Suprapubic skin (tissue), 4 donors: ENCODE measurements at regions not wholly inside any gene's neighbourhood (a gene's known extent, or its start where the extent isn't known, plus 50 kb on each side); places are given as distances from the start of the nearest gene placed in this dataset.

Experiments
- DNase-seq, 2 donors: peaks; one replicate each; pipeline ENCODE4 v3.0.0-alpha.2; 2019; ENCODE audit warnings: low spot score in 2 of 2
- H3K27ac ChIP-seq: fragments of 200-600 bp; sonication (generic); one replicate; pipeline ENCODE4 v1.5.1; 2019
- H3K27me3 ChIP-seq: fragments of 200-600 bp; sonication (generic); one replicate; pipeline ENCODE4 v1.5.1; 2019
- H3K36me3 ChIP-seq: fragments of 200-600 bp; sonication (generic); one replicate; pipeline ENCODE4 v1.5.1; 2019
- H3K4me1 ChIP-seq: fragments of 200-600 bp; sonication (generic); one replicate; pipeline ENCODE4 v1.5.1; 2019
- H3K4me3 ChIP-seq: fragments of 200-600 bp; sonication (generic); one replicate; pipeline ENCODE4 v1.5.1; 2019; ENCODE audit warnings: mild to moderate bottlenecking
- H3K9me3 ChIP-seq: fragments of 200-600 bp; sonication (generic); one replicate; pipeline ENCODE4 v1.5.1; 2019
- EP300 ChIP-seq: sonication (generic); formaldehyde crosslinking; IDR thresholded peaks from one replicate; pipeline ENCODE4 v1.6.1; 2017; ENCODE audit warnings: antibody characterized with exemption
- POLR2A ChIP-seq, 2 donors: fragments of 450-650 bp; IDR thresholded peaks; one replicate each; pipeline ENCODE4 v1.6.1; 2017; ENCODE audit warnings: antibody characterized with exemption in 2 of 2, mild to moderate bottlenecking in 2 of 2, moderate library complexity in 2 of 2
- POLR2AphosphoS5 ChIP-seq, 3 donors: sonication (generic); formaldehyde crosslinking; IDR thresholded peaks; one replicate each; pipeline ENCODE4 v1.6.1; 2017; ENCODE audit warnings: antibody characterized with exemption in 3 of 3
- WGBS: methylation state at CpG from one replicate; pipeline ENCODE4 v1.1.5; 2018; 5-methylcytosine and 5-hydroxymethylcytosine counted together
- TF ChIP-seq, protein P1 (sequence below), 2 donors: fragments of 200-600 bp in 1 of 2; fragments of 450-650 bp in 1 of 2; sonication (generic) in 1 of 2; IDR thresholded peaks; one replicate each; pipeline ENCODE4 v1.5.1; 2016 to 2019; ENCODE audit warnings: antibody characterized with exemption in 2 of 2, mild to moderate bottlenecking in 1 of 2, moderate library complexity in 1 of 2

DNA sequence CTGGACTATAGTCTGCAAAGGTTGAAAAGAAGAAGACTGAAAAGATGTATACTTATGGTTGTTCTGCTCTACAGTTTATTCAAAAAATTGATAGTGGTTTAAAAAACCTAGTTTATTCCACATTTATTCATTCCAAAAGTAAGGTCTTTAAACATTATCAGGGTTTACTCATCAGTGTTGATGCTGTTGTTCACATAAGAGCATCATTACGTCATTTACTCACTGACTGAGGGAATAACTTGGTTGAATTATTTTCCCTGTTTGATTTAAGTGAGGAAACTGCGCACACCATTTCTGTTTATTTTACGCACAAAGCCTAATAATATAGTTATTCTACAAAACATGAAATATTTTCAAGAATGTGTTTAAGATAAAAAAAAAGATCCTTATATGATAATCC, 303.1 kb upstream of the PRKD1 start:
- no peak for TF ChIP-seq POLR2A (IDR thresholded peaks at IDR 0.05)
- TF ChIP-seq POLR2AphosphoS5 (IDR thresholded peaks at IDR 0.05): no peak
- TF ChIP-seq, protein P1, sequence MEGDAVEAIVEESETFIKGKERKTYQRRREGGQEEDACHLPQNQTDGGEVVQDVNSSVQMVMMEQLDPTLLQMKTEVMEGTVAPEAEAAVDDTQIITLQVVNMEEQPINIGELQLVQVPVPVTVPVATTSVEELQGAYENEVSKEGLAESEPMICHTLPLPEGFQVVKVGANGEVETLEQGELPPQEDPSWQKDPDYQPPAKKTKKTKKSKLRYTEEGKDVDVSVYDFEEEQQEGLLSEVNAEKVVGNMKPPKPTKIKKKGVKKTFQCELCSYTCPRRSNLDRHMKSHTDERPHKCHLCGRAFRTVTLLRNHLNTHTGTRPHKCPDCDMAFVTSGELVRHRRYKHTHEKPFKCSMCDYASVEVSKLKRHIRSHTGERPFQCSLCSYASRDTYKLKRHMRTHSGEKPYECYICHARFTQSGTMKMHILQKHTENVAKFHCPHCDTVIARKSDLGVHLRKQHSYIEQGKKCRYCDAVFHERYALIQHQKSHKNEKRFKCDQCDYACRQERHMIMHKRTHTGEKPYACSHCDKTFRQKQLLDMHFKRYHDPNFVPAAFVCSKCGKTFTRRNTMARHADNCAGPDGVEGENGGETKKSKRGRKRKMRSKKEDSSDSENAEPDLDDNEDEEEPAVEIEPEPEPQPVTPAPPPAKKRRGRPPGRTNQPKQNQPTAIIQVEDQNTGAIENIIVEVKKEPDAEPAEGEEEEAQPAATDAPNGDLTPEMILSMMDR (IDR thresholded peaks at IDR 0.05): no peak
- no peak for TF ChIP-seq EP300
- 79% methylated on average over 3 of the region's 3 CpGs for WGBS
- DNase-seq: no peak
- Histone ChIP-seq H3K4me3 (no peak overlapping the region), H3K36me3 (no peaks in the 10 kb centered on the region), H3K27ac (no peak overlapping the region), H3K9me3 (no peaks in the 10 kb centered on the region), H3K4me1 (no peaks in the 10 kb centered on the region), H3K27me3 (no peaks in the 10 kb centered on the region)

DNA sequence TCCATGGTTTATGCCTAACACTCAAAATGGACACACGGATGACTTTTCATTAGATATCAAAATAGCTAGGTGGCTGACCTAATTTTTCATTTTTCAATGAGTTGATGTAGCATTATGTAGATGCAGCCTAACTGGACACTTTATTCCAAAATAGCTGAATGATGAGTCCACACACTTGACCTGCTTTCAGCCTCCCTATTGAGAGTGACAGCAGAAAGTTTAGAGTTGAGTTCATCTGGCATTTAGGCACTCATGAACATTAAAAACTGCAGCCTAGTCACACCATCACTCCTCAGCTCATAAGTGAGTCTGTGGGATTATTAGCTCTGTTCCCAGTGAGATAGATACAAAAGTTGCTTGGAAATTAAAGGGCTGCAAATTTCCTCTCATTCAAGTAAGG, 307.3 kb upstream of the PRKD1 start:
- no peak for DNase-seq

DNA sequence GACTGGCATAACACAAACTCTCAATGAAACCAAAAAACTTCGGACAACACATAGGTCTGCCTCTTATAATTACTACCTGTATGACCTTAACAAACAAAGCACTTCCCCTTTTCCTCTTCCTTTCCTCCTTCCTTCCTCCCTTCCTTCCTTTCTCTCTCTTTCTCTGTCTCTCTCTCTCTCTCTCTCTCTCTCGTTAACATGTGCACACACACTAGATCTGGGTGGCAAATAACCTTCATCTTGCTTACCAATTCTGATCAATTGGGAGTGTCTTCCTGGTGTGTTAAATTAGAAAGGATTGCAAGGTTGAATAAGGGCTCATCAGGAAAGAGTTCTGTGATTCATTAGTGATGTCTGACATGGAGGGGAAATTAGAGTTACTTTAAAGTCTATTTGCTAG, 307.8 kb upstream of the PRKD1 start:
- Histone ChIP-seq H3K27me3 (no peaks in the 10 kb centered on the region), H3K4me3 (no peak overlapping the region), H3K36me3 (no peaks in the 10 kb centered on the region), H3K27ac (no peak overlapping the region), H3K4me1 (no peaks in the 10 kb centered on the region), H3K9me3 (no peaks in the 10 kb centered on the region)
- WGBS: 86% methylated on average over 2 of the region's 2 CpGs
- no peak for TF ChIP-seq POLR2AphosphoS5 (IDR thresholded peaks at IDR 0.05)
- no peak for TF ChIP-seq EP300
- TF ChIP-seq POLR2A (IDR thresholded peaks at IDR 0.05): no peak
- TF ChIP-seq, protein P1 (IDR thresholded peaks at IDR 0.05): no peak
- no peak for DNase-seq

More for the DNA sequence above, 307.3 kb upstream of the PRKD1 start:
- Histone ChIP-seq H3K27ac (no peak overlapping the region), H3K4me3 (no peak overlapping the region), H3K4me1 (no peaks in the 10 kb centered on the region), H3K36me3 (no peaks in the 10 kb centered on the region), H3K27me3 (no peaks in the 10 kb centered on the region), H3K9me3 (no peaks in the 10 kb centered on the region)
- TF ChIP-seq POLR2A (IDR thresholded peaks at IDR 0.05) (no peak), POLR2AphosphoS5 (IDR thresholded peaks at IDR 0.05) (no peak), EP300 (no peak)
- TF ChIP-seq, protein P1 (IDR thresholded peaks at IDR 0.05): no peak
- 81% methylated on average over 1 of the region's 1 CpG for WGBS

DNA sequence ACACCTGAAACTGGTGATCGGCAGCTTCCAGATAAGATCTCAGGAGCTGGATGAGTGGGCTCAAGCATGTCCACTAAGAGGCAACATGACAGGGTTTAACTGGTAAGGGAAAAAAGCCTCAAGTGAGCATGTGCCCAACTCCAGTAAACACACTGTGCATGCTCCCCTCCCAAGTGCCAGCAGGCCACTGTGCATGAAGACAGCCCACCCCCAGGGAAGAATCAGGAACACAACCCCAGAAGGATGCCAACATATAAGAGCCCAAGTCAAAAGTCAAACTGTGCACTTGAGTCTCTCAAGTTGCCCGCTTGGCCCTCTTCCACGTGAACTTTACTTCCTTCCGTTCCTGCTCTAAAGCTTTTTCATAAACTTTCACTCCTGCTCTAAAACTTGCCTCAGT, 311.3 kb upstream of the PRKD1 start:
- Histone ChIP-seq H3K27me3 (no peaks in the 10 kb centered on the region), H3K27ac (no peak overlapping the region), H3K4me1 (peaks cover 6% of the 10 kb centered on the region), H3K36me3 (no peaks in the 10 kb centered on the region), H3K9me3 (no peaks in the 10 kb centered on the region), H3K4me3 (no peak overlapping the region)
- WGBS: 83% methylated on average over 4 of the region's 4 CpGs
- DNase-seq: no peak
- TF ChIP-seq POLR2AphosphoS5 (IDR thresholded peaks at IDR 0.05) (no peak), POLR2A (IDR thresholded peaks at IDR 0.05) (no peak)
- TF ChIP-seq, protein P1 (IDR thresholded peaks at IDR 0.05): no peak

DNA sequence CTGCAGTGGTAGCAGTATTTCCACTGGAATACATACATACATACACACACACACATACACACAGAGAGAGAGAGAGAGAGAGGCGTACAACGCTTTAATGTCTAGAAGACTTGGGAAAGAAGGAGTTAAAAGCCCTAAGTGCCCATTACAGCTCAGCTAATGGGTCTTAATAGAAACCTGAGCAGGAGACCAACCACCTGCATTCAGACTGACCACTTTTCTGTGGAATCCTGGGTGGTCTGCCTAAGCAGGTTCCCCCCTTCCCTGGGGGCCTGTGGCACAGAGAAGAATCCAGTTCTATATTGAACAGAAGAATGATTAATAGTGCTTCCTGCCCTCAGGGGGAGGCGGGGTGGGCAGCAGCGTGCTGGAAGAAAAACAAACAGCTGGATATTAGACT, 312.4 kb upstream of the PRKD1 start:
- DNase-seq: no peak
- TF ChIP-seq POLR2A (IDR thresholded peaks at IDR 0.05) (no peak), POLR2AphosphoS5 (IDR thresholded peaks at IDR 0.05) (no peak), EP300 (no peak)
- TF ChIP-seq, protein P1 (IDR thresholded peaks at IDR 0.05): no peak
- Histone ChIP-seq H3K27me3 (no peaks in the 10 kb centered on the region), H3K4me1 (peaks cover 6% of the 10 kb centered on the region), H3K9me3 (no peaks in the 10 kb centered on the region), H3K36me3 (no peaks in the 10 kb centered on the region), H3K27ac (no peak overlapping the region), H3K4me3 (no peak overlapping the region)
- WGBS: 53% methylated on average over 4 of the region's 4 CpGs
